ENCODE measurements at regions not wholly inside any gene's neighbourhood (a gene's known extent, or its start where the extent isn't known, plus 50 kb on each side); places are given as distances from the start of the nearest gene placed in this dataset.

GRCh38 chr13:33636955-33637670 lies 180.8 kb upstream of the RFC3 start:
- H3K4me3 ChIP-seq (ENCODE audit: insufficient read depth, low read depth, low read length): no peak overlapping the region
- BruUV-seq (replicated peaks): no TSS peak
- H3K18ac ChIP-seq (ENCODE audit: low read depth, low read length): peak overlapping the region; percentile 31; the same call in 1 of the 2 replicates
- H2BK5ac ChIP-seq (ENCODE audit: low read depth, low read length, poor library complexity, severe bottlenecking): peak overlapping the region; percentile 23
- H3K27ac ChIP-seq (ENCODE audit: insufficient read depth, low read length): no peak overlapping the region
- H4K91ac ChIP-seq (ENCODE audit: insufficient read depth, low read depth, low read length): peak overlapping the region; percentile 9; the same call in 1 of the 2 replicates
- no peak overlapping the region for H4K8ac ChIP-seq (ENCODE audit: low read depth in 2 of 2, low read length in 2 of 2)
- H2BK120ac ChIP-seq (ENCODE audit: low read depth, low read length): no peak overlapping the region; the same call in 1 of the 2 replicates
- H2BK15ac ChIP-seq (ENCODE audit: low read depth, low read length): 0 out of 3 replicates have a peak overlapping the region, but pooled peaks have one; percentile 8
- no peak overlapping the region for H3K4ac ChIP-seq (ENCODE audit: low read depth, low read length)
- H3K9me3 ChIP-seq (ENCODE audit: control insufficient read depth, insufficient read depth, low read length): no peaks in the 10 kb centered on the region
- no peak overlapping the region; the same call in 1 of the 2 replicates for H4K5ac ChIP-seq (ENCODE audit: low read depth, low read length)
- no peaks in the 10 kb centered on the region for H3K27me3 ChIP-seq (ENCODE audit: control insufficient read depth, insufficient read depth, low read length)
- no peak overlapping the region for H3K56ac ChIP-seq (ENCODE audit: extremely low read depth, insufficient read depth, low read length)
- no peak overlapping the region for H2AFZ ChIP-seq (replicated peaks; ENCODE audit: low read length, poor library complexity)
- H2AK5ac ChIP-seq (ENCODE audit: low read depth, low read length): no peak overlapping the region
- no peak overlapping the region; the same call in 1 of the 2 replicates for H2BK20ac ChIP-seq (ENCODE audit: low read depth, low read length)
- H2AK9ac ChIP-seq (replicated peaks; ENCODE audit: low read depth, low read length, poor library complexity): no peak overlapping the region
- H3K14ac ChIP-seq (replicated peaks; ENCODE audit: low read depth, low read length): no peak overlapping the region
- H3K9me1 ChIP-seq (ENCODE audit: insufficient read depth, low read length): 0 out of 2 replicates have a peak, but pooled peaks cover 2% of the 10 kb centered on the region
- H4K20me1 ChIP-seq (ENCODE audit: insufficient read depth, low read length): no peaks in the 10 kb centered on the region
- in situ Hi-C loops (cut with MboI; ENCODE audit: low sequenced_read_pairs): no loop called here
- no CpG with 5 or more reads among the region's 3 CpGs for WGBS, 2 experiments (ENCODE audit: extremely low coverage in 2 of 2, insufficient read length in 1 of 2)
- H3K4me2 ChIP-seq (ENCODE audit: low read depth, low read length): no peak overlapping the region
- ChIA-PET POLR2A (ENCODE audit: unreplicated experiment) (no interaction called here), CTCF (no interaction called here)
- H3K79me1 ChIP-seq (ENCODE audit: low read depth in 1 of 2, low read length in 2 of 2): no peaks in the 10 kb centered on the region
- no peak overlapping the region for H3K9ac ChIP-seq (ENCODE audit: low read depth, low read length)
- no peak for ATAC-seq (ENCODE audit: low read depth)
- peak; percentile 8 for DNase-seq
- intact Hi-C loops (cut with micrococcal nuclease): no loop called here
- no peaks in the 10 kb centered on the region for H3K36me3 ChIP-seq (ENCODE audit: control insufficient read depth, insufficient read depth, low read length)
- dilution Hi-C loops (cut with HindIII; ENCODE audit: low sequenced_read_pairs, unreplicated experiment): no loop called here
- peaks cover 13% of the 10 kb centered on the region for H3K4me1 ChIP-seq (ENCODE audit: control insufficient read depth, insufficient read depth, low read length)
- H3K23ac ChIP-seq (ENCODE audit: low read depth, low read length): no peak overlapping the region
- TF ChIP-seq FOS (IDR thresholded peaks at IDR 0.05; ENCODE audit: low read depth, low read length): no peak
- no peak for TF ChIP-seq RFX5 (IDR thresholded peaks at IDR 0.05; ENCODE audit: low read depth, low read length)
- TF ChIP-seq, protein P1, sequence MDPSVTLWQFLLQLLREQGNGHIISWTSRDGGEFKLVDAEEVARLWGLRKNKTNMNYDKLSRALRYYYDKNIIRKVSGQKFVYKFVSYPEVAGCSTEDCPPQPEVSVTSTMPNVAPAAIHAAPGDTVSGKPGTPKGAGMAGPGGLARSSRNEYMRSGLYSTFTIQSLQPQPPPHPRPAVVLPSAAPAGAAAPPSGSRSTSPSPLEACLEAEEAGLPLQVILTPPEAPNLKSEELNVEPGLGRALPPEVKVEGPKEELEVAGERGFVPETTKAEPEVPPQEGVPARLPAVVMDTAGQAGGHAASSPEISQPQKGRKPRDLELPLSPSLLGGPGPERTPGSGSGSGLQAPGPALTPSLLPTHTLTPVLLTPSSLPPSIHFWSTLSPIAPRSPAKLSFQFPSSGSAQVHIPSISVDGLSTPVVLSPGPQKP (IDR thresholded peaks at IDR 0.05; ENCODE audit: borderline replicate concordance, low read depth, low read length): no peak
- TF ChIP-seq CTCF (conservative IDR thresholded peaks at IDR 0.05; ENCODE audit: low read depth, low read length): no peak
- no peak for TF ChIP-seq CHD1 (IDR thresholded peaks at IDR 0.05; ENCODE audit: low read depth, low read length)

All from IMR-90 (cell line).